Motor neuron (in vitro differentiated cells): ENCODE measurements at regions not wholly inside any gene's neighbourhood (a gene's known extent, or its start where the extent isn't known, plus 50 kb on each side); places are given as distances from the start of the nearest gene placed in this dataset.
A peak's percentile ranks its signal among the peaks of the same experiment; 100 is the strongest.

Experiments used
- ATAC-seq, 8 experiments: fragments of 200-7000 bp; cut with Tn5 transposase; replicated peaks in 6 of 8; 2 replicates each; pipeline ENCODE4 v1.8.0; 2021; ENCODE audit warnings: mild to moderate bottlenecking in 8 of 8, moderate library complexity in 8 of 8
- H3K27ac ChIP-seq, 2 donors: fragments of 250-450 bp; sonication (Bioruptor Pico); 2 replicates each; pipeline ENCODE4 v1.9.0; 2021; ENCODE audit warnings: antibody characterized with exemption in 2 of 2, mild to moderate bottlenecking in 2 of 2, moderate library complexity in 1 of 2
- H3K4me1 ChIP-seq, 2 donors: fragments of 250-450 bp; sonication (Bioruptor Pico); replicated peaks in 1 of 2; 2 replicates each; pipeline ENCODE4 v1.6.1; 2021; ENCODE audit warnings: antibody characterized with exemption in 2 of 2, mild to moderate bottlenecking in 2 of 2, moderate library complexity in 1 of 2
- H3K4me3 ChIP-seq, 5 donors: fragments of 250-450 bp; sonication (Bioruptor Pico); 2 replicates each; pipeline ENCODE4 v1.9.0; 2021; ENCODE audit warnings: antibody characterized with exemption in 5 of 5, mild to moderate bottlenecking in 5 of 5, moderate library complexity in 4 of 5
- WGBS, 10 experiments: fragments of 450-650 bp; shearing (Covaris generic); methylation state at CpG; one replicate each; pipeline ENCODE4 v1.0.0; 2022; 5-methylcytosine and 5-hydroxymethylcytosine counted together
- in situ Hi-C, 9 experiments: fragments of 400-800 bp; cut with MboI; loops; one replicate each; pipeline ENCODE4 v1.15.0; 2021; ENCODE audit warnings: low sequenced_read_pairs in 9 of 9, low pct_unique_long_range_greater_than_20kb in 2 of 9; ENCODE audit not compliant: unreplicated experiment in 9 of 9

DNA sequence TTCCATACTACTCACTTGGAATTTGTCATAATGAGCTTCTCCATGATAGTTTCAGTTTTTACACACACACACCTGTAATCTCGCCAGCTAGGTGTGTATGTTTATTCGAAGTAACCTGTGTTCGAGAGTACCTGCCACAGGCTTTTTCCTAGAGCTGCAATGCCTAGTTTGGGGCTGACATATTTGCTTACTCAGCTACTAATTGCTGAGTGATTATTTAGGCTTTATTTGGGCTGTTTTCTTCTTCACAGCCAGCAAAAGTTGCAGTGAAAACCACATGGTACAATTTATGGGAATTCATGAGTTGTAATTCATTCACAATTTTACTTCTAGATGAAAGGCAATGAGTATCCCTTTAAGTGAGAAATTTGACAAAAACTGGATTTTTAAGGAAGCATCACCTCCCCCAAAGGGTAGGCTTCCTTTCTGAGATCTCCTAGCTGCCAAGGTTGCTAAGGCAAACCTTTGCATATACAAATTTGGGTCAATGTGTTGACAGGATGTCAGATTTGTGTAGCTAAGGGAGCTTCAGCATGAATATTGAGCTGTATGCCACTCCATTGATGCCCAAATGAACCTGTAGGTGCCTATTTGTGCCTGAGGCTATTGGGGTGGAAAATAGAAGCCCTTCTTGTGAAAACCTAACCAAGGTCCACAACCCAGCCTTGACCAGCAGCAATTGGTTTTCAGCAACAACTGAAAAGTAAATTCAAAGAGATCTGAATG lies 108.7 kb upstream of the OTX2 start:
- ATAC-seq, result no peak
- peaks cover 0 to 3% of the 10 kb centered on the region in 2 donors for H3K4me1 ChIP-seq
- H3K27ac ChIP-seq, result no peak overlapping the region
- WGBS, 10 experiments, result 0 to 50% (median 41%) methylated on average over 1 to 3 of the region's 3 CpGs; no CpG with 5 or more reads in 3 of the 10 experiments
- in situ Hi-C loops, result no loop called here
- no peak overlapping the region for H3K4me3 ChIP-seq

DNA sequence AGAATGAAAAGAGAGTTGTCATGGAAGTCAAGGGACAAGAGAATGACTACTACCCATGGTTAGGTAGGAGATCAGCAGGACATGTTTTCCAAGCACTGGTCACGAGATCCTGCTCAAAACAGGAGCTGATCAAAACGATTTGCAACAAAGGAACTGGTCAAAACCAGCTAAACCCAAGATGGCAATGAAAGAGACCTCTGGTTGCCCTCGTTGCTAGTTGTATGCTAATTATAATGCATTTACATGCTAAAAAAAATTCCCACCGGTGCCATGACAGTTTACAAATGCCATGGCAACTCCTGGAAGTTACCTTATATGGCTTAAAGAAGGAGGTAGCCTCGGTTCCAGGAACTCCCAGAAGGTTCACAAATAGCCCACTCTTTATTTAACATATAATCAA lies 95.0 kb upstream of the OTX2 start:
- WGBS, 10 experiments, result 0 to 29% (median 0%) methylated on average over 1 to 5 of the region's 5 CpGs; no CpG with 5 or more reads in 1 of the 10 experiments
- in situ Hi-C loops, result no loop called here
- peak in 6 of 8 experiments; percentile 41 to 85 (median 71) for ATAC-seq
- peaks cover 31 to 34% of the 10 kb centered on the region in 2 donors for H3K4me1 ChIP-seq
- no peak overlapping the region for H3K4me3 ChIP-seq
- H3K27ac ChIP-seq, result peak overlapping the region; percentile 47 to 76

DNA sequence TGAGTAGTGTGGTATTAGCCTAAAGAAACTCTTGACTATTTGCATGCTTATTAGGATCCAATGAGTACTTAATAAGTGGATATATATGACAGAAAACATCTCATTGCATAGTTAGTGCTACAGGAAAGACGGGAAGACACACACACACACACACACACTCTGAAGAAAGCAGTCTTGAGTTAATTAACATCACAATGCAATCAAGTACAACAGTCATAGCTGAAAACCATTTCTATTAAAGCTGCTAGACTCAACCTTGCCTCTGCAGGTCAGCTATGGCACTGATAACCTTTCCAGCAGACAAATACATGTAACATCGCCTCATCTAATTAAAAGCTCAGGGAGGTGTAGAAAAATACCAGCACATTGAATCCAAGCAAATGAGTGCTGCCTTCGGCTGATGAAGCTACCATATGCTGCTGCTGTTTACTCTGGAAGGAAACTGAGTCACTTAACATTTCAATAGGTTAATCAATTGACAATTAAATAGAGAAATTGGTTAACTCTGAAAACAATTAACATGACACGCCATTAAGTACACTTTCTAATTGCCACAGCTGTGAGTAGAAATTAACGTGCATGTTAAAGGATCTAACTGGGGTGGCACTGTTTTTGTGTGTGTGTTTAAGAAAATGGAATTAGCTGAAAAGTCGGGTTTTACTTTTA lies 93.2 kb upstream of the OTX2 start:
- in situ Hi-C loops, result no loop called here
- WGBS, 10 experiments, result 7 to 63% (median 23%) methylated on average over 2 to 6 of the region's 6 CpGs
- peak in 3 of 8 experiments; percentile 21 to 45 (median 32) for ATAC-seq
- Histone ChIP-seq H3K4me1 (peaks cover 37 to 47% of the 10 kb centered on the region in 2 donors), H3K27ac (no peak overlapping the region), H3K4me3 (no peak overlapping the region)

DNA sequence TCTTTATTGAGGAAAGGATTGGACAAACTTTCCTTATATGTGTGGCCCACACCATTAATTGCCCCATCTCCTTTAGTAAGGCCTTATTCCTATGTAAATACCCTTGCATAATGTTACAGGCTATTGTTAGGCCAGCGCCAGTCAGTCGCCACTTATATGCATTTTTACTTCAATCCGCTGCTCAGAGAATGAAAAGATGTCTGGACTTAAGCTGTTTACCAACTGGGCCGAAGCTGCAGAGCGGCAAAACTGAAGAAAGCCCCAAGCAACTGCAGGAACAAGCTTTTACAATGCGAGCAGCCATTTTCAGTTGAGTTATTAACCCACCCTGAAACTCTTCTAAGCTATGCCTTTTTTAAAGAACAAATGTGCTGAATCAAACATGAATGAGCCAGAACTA lies 92.1 kb upstream of the OTX2 start:
- H3K4me3 ChIP-seq, result no peak overlapping the region
- ATAC-seq, result peak in 5 of 8 experiments; percentile 28 to 71 (median 54)
- peaks cover 39 to 47% of the 10 kb centered on the region in 2 donors for H3K4me1 ChIP-seq
- H3K27ac ChIP-seq, result peak overlapping the region in 1 of 2 donors; percentile 4
- 7 to 69% (median 20%) methylated on average over 3 to 6 of the region's 6 CpGs; no CpG with 5 or more reads in 1 of the 10 experiments for WGBS, 10 experiments
- in situ Hi-C loops, result no loop called here

DNA sequence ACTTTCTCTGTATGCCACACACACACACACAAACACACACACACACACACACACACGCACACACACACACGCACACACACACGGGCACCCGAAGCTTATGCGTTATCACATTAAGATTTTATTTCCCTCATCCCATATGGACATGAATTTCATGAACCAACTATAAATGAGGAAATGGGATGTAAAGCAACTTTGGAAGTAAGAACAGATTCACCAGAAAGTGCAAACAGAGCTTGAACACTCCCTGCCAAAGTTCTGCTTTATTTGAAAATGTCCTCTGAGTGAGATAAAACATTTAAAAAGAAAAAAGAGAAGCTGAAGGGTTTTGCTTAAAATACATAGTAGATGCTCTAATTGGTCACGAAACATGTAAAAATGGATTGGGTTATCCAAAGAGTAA lies 90.4 kb upstream of the OTX2 start:
- WGBS, 10 experiments, result 12 to 100% (median 47%) methylated on average over 1 to 6 of the region's 6 CpGs
- Histone ChIP-seq H3K4me3 (no peak overlapping the region), H3K4me1 (peaks cover 44 to 46% of the 10 kb centered on the region in 2 donors), H3K27ac (no peak overlapping the region)
- in situ Hi-C loops, result no loop called here
- ATAC-seq, result no peak

DNA sequence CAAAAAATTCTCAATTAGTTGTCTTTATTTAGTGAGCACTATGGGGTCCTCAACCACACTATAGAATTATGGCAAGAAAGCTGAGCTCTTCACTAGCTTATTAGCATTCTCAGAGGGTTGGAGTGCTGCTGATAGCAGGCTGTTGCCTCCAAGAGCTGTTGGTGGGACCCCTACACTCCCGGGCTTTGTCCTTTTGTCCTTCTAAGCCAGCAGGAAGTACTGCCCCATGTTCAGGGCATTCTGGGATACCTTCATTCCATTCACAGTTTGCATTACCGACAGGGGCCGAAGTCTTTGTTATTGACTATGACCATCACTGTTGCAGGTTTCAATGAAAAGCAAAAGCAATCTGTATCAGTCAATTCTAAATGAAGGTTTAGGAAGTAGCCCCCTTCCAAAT lies 89.5 kb upstream of the OTX2 start:
- WGBS, 10 experiments, result 0 to 90% (median 10%) methylated on average over 1 to 3 of the region's 3 CpGs; no CpG with 5 or more reads in 2 of the 10 experiments
- Histone ChIP-seq H3K4me1 (peaks cover 41 to 44% of the 10 kb centered on the region in 2 donors), H3K27ac (no peak overlapping the region)

DNA sequence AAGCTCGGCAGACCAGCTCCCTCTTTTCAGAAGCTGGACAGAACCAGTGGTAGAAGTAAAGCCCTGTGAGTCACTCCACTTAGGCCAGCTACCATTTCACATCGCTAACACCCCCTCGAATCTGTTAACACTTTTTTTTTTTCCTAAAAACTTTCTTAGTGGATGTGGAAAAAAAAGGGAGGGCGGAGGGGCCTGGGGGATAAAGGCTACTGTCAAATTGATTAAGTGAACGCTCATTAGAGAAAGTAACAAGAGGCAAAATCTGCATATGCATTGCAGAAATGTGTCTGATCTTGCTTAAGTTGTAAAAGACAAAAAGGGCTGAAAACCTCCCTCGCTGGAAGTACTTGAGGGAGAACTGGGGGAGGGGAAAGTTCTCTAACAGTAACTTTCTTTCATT lies 86.6 kb upstream of the OTX2 start:
- WGBS, 10 experiments, result 0 to 35% (median 10%) methylated on average over 2 to 5 of the region's 6 CpGs
- ATAC-seq, result peak; percentile 16 to 92 (median 85)
- Histone ChIP-seq H3K27ac (no peak overlapping the region), H3K4me3 (no peak overlapping the region), H3K4me1 (peaks cover 32 to 33% of the 10 kb centered on the region in 2 donors)
- in situ Hi-C loops, result loop anchor here in 1 of 9 experiments (25.0 kb wide), 1 partner anchor 335 kb away; no protein-coding TSS in a partner anchor

More for the DNA sequence above, 89.5 kb upstream of the OTX2 start:
- no peak overlapping the region for H3K4me3 ChIP-seq
- in situ Hi-C loops, result loop anchor here in 1 of 9 experiments (25.0 kb wide), 1 partner anchor 338 kb away; no protein-coding TSS in a partner anchor
- no peak for ATAC-seq

DNA sequence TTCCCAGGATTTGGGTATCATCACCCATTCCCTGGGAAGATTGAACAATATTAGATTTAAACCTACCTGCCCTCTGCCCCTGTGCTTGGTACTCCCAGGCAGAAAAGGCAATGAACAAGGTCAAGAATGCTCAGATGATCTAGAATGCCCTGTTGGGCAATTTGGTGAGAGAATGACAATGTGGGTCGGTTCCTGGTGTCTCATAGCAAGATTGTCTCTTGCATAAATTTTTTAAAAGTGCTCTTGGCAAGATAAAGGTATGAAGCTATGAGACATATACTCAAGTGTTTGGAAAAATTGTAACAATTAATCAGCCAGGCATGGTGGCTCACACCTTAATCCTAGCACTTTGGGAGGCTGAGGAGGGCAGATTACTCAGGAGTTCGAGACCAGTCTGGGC lies 86.0 kb upstream of the OTX2 start:
- ATAC-seq, result no peak
- WGBS, 10 experiments, result 0 to 100% (median 14%) methylated on average over 1 to 2 of the region's 2 CpGs; no CpG with 5 or more reads in 5 of the 10 experiments
- no peak overlapping the region for H3K27ac ChIP-seq
- in situ Hi-C loops, result loop anchor here in 1 of 9 experiments (25.0 kb wide), 1 partner anchor 334 kb away; no protein-coding TSS in a partner anchor
- peaks cover 34 to 37% of the 10 kb centered on the region in 2 donors for H3K4me1 ChIP-seq
- no peak overlapping the region for H3K4me3 ChIP-seq

DNA sequence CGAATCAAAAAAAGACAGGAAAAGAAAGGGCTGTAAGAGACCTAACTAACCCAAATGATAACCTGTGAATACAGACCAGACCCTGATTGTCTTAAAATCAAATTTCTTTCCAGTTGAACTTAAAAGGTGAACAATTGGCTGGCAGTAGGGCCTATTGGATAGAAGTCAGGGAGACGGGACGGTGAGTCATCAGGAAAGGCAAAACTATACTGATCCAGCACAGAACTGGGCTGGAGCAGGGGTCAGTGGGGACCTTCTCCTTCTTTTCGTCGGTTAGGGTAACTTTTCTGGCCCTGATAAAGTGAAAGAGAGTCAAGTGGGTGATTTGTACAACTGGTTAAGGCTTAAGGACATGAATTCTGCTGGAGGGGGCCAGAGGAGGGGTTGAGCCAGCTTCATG lies 84.9 kb upstream of the OTX2 start:
- WGBS, 10 experiments, result 0 to 71% (median 33%) methylated on average over 1 to 5 of the region's 5 CpGs; no CpG with 5 or more reads in 3 of the 10 experiments
- in situ Hi-C loops, result loop anchor here in 1 of 9 experiments (25.0 kb wide), 1 partner anchor 333 kb away; no protein-coding TSS in a partner anchor
- no peak for ATAC-seq
- Histone ChIP-seq H3K4me3 (no peak overlapping the region), H3K4me1 (peaks cover 29 to 30% of the 10 kb centered on the region in 2 donors), H3K27ac (no peak overlapping the region)

DNA sequence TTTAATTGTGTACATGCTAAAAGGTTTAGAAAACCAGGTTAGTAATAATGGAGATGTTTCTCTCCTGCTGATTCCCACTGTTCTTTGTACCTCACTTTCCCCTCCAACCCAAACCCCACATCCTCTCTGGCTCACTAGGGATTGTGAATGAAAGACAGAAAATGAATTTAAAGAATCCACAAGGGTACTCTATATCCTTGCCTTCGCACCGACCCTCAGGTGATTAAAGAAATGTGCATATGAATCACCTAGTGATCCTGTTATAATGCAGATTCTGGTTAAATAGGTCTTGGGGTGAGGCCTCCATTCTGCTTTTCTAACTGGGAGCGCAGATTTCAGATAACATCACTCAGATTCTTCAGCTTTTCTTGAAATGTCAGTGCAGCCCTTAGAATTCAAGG lies 84.3 kb upstream of the OTX2 start:
- in situ Hi-C loops, result loop anchor here in 1 of 9 experiments (25.0 kb wide), 1 partner anchor 332 kb away; no protein-coding TSS in a partner anchor
- Histone ChIP-seq H3K27ac (no peak overlapping the region), H3K4me1 (peaks cover 23 to 25% of the 10 kb centered on the region in 2 donors), H3K4me3 (no peak overlapping the region)
- ATAC-seq, result no peak
- 29 to 100% (median 39%) methylated on average over 1 to 3 of the region's 3 CpGs; no CpG with 5 or more reads in 4 of the 10 experiments for WGBS, 10 experiments

DNA sequence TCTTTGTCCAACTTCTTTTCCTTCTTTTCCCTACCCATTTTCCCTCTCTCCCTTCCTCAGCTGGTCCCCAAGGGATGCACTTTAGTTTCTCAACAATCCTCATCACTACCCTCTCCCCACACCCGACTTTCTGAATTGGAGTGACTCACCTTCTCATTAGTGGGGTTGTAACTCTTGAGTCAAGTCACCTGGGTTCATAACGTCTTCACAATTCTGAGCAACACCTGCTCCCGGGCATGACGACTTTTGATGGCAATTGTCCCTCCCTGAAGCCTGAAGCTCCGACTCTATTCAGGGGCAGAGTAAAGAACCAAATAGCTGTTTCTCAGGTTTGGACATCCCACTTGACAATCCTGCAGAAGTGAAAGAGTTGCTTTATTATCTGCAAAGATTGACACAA lies 82.7 kb upstream of the OTX2 start:
- no peak for ATAC-seq
- Histone ChIP-seq H3K4me3 (no peak overlapping the region), H3K4me1 (peaks cover 19 to 23% of the 10 kb centered on the region in 2 donors), H3K27ac (no peak overlapping the region)
- 0 to 80% (median 28%) methylated on average over 1 to 5 of the region's 5 CpGs for WGBS, 10 experiments
- in situ Hi-C loops, result loop anchor here in 1 of 9 experiments (25.0 kb wide), 1 partner anchor 331 kb away; no protein-coding TSS in a partner anchor

DNA sequence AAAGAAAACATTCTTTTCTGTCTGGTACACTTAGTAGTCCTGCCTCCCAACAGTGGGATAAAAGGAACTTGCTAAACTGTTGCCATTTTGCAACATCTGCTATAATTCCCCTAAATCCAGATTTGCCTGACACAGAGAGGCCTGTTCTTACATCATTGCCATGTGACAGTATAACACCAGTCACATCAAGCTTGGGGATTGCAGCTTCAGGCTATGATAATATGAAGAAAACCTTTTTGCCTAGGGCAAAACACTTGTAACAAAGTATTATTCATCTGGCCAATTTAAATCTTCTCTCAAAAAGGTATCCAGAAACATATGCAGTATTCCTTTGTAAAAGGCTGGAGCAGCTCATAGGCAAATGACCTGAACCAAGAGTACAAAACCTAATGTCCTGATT lies 80.9 kb upstream of the OTX2 start:
- in situ Hi-C loops, result loop anchor here in 1 of 9 experiments (25.0 kb wide), 1 partner anchor 329 kb away; no protein-coding TSS in a partner anchor
- ATAC-seq, result peak in 6 of 8 experiments; percentile 21 to 76 (median 50)
- no peak overlapping the region for H3K27ac ChIP-seq
- peaks cover 14 to 15% of the 10 kb centered on the region in 2 donors for H3K4me1 ChIP-seq
- no peak overlapping the region for H3K4me3 ChIP-seq

DNA sequence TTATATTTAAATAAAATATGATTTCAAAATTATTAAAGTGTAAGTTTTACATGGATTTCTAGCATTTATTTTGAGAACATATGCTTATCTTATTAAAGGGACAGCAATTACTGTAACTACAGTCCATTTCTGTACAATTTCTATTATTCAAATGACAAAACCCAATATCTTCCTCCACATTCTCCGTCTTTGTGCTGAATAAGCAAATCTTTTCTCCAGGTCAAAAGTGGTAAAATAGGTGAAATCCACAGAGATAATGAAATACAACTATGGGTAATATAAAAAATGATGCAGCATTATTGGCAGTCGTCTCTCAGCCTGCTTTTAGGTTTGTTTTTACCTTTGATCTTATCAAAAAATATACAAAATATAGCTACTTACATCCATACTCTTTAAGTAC lies 79.4 kb upstream of the OTX2 start:
- Histone ChIP-seq H3K4me3 (no peak overlapping the region), H3K4me1 (peaks cover 6 to 9% of the 10 kb centered on the region in 2 donors), H3K27ac (no peak overlapping the region)
- ATAC-seq, result no peak
- in situ Hi-C loops, result loop anchor here in 1 of 9 experiments (25.0 kb wide), 1 partner anchor 327 kb away; no protein-coding TSS in a partner anchor
- WGBS, 10 experiments, result 0 to 100% (median 83%) methylated on average over 2 of the region's 2 CpGs; no CpG with 5 or more reads in 1 of the 10 experiments
